AG20443 (cell line): ENCODE measurements at regions not wholly inside any gene's neighbourhood (a gene's known extent, or its start where the extent isn't known, plus 50 kb on each side); places are given as distances from the start of the nearest gene placed in this dataset.
"Not testable (repeated sequence)": the region's sequence is repeated elsewhere in the genome, so short reads cannot be mapped to it uniquely, and the experiment has no call there.

Source experiments
- DNase-seq: peaks from one replicate; pipeline ENCODE4 v3.0.0; 2012; ENCODE audit warnings: low spot score, mixed read lengths

- no peak for DNase-seq
Measured at GRCh38 chr12:27863839-27864238, 83.8 kb upstream of the MANSC4 start.

GRCh38 chr12:27861428-27862167, 81.6 kb upstream of the MANSC4 start:
- DNase-seq = no peak

- DNase-seq = no peak
Measured at GRCh38 chr12:27859648-27860047, 79.6 kb upstream of the MANSC4 start.

- not testable (repeated sequence) for DNase-seq
Measured at GRCh38 chr12:27857006-27857405, 77.0 kb upstream of the MANSC4 start.

GRCh38 chr12:27852742-27853141, 72.7 kb upstream of the MANSC4 start:
- no peak for DNase-seq
